HG03280 (cell line): ENCODE measurements at regions not wholly inside any gene's neighbourhood (a gene's known extent, or its start where the extent isn't known, plus 50 kb on each side); places are given as distances from the start of the nearest gene placed in this dataset.
"Not testable (repeated sequence)": the region's sequence is repeated elsewhere in the genome, so short reads cannot be mapped to it uniquely, and the experiment has no call there.

Experiments used
- ATAC-seq: cut with Tn5 transposase; IDR thresholded peaks from one replicate; pipeline ENCODE4 v1.9.1; 2021; ENCODE audit warnings: mild to moderate bottlenecking, moderate library complexity; ENCODE audit not compliant: unreplicated experiment

DNA sequence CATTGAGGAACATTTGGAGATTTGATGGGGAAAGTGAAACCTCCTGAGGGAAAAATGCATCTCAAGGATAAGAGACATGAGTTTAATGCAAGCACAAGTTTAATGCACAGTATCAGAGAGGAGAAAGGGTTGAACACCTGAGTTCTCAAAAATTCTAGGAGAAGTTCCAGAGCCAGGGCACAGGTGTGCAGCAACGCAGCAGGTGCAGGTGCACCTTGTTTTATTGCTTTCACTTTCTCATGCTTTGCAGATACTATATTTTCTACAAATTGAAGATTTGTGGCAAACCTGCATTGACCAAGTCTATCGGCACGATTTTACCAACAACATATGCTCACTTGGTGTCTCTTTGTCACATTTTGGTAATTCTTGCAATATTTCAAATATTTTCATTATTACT, 267.6 kb upstream of the HNRNPA3 start:
- no peak for ATAC-seq

DNA sequence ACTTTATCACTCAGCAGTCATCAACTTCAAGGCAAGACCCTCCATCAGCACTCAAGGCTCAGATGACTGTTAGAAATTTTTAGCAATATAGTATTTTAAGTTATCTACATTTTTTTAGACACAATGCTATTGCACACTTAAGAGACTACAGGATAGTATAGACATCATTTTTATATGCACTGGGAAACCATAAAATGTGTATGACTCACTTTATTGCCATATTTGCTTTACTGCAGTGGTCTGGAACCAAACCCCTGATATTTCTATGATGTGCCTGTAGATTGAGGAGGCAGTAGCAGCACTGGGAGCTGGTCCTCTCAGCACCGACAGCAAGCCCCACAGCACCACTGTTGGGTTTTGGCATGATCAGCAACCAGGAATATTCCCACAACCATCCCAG, 264.8 kb upstream of the HNRNPA3 start:
- no peak for ATAC-seq

- not testable (repeated sequence) for ATAC-seq
Measured at GRCh38 chr2:176951218-176951617, 261.4 kb upstream of the HNRNPA3 start.

DNA sequence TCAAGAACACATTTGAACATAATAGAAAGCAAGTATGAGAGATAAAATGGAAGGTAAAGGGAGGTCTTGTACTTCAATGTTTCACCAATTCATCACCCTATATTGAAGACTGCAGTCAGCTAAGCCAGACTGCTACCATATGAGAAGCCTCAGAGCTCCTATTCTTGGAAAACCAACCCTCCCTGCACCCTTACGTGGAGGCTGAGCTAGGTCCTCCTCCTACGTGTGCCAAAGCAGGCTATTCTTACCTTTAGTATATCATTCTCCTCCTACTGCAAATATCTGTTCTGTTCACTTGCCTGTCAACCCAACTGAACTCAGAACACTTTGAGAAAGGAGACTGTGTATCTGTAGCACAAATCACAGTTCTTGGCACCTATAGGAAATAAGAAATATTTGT, 255.8 kb upstream of the HNRNPA3 start:
- ATAC-seq, result no peak

- ATAC-seq, result no peak
Measured at GRCh38 chr2:176959614-176960013, 253.0 kb upstream of the HNRNPA3 start.

- no peak for ATAC-seq
Measured at GRCh38 chr2:176960061-176960460, 252.5 kb upstream of the HNRNPA3 start.

DNA sequence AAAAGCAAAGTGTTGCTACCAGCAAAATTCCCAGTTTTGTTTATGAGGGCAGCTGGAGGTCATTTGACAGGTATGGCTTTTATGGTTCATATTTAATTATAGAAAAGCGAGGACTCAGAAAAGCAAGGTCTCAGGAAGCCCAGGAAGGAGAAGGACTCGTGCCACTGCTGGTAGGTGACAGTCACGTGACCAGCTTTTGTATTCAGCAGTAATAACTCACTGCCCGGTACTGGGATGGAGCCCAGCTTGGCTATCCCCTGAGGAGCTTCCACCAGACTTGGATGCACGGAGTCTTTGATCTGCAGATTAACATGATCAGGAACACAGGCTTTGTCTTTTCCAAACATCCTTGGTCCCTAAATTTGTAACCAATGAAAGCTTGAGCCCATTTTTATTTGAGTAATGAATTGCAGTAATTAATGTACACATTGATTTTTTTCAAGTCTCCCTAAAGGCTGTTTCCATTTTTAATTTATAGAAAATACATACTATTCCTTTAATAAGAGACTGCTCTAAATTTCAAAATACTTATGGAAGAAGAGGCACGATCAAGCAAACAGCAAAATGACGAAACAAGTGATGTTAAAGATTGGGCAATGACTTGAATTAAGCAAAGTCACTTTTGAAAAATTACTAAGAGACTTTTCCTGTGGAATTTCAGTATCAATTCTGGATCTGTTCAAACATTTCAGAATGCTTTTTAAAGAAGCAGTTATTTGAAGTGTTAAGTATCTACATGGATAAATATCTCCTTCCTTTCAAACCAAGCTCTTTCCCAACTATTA, 251.7 kb upstream of the HNRNPA3 start:
- no peak for ATAC-seq

DNA sequence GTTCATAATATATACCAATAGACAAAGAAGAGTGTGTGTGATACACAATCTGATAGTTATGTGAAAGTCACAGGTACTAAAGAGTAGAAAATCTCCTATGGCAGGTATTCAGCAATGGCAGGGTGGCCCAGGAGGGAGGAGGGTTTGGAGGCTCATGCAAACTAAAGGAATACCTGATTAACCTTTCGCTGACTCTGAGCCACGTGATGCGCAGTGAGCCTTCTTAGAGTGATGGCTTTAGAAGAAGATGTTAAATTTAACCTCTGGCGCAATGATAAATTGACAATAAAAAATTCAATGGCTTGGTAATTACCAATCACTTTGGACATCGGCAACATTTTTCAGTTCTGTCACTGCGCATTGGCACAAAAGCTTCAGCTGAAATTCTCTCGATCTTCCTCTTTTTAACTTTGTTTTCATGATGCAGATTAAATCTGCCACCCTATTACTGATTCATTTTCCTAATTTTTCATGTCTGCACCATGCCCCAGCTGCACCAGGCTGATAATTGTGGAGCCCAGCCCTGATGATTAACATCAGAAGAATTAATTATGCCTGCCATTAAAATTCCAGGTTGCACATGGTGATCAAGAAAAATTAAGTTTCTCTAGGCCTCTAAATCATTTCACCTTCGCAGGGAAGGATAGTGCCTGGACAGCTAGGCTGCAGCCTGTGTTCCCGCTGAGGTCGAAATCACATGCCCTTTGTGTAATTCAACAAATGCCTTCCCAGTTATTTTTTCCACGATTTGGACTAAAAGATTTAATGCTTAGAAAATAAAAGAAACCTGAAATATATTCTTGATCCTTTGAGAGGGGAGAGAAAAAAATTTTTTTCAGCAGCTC, 250.6 kb upstream of the HNRNPA3 start:
- ATAC-seq, result no peak

GRCh38 chr2:176963568-176964287, 248.9 kb upstream of the HNRNPA3 start:
- ATAC-seq, result no peak

DNA sequence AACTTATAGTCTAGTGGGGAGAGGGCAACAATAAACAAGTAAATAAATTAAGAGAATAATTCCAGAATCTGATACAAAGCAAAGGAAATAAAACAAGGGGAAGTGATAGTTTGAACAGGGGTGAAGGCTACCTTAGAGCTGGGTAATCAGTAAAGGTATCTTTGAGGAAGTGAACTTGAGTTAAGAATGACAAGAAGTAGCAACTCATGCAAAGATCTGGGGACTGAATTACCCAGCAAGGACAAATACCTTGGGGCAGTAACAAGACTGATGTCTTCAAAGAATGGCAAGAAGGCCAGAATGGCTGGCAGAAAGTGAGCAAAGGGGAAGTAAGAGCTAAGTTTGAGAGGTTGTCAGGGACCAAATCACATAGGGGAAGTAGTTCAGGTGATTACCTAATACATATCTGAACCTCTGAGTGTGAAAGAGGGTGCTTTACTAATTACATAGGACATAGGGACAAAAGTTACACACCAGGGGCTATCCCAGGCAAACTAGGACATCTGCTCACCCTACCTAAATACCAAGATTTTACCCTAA, 244.6 kb upstream of the HNRNPA3 start:
- ATAC-seq, result no peak

DNA sequence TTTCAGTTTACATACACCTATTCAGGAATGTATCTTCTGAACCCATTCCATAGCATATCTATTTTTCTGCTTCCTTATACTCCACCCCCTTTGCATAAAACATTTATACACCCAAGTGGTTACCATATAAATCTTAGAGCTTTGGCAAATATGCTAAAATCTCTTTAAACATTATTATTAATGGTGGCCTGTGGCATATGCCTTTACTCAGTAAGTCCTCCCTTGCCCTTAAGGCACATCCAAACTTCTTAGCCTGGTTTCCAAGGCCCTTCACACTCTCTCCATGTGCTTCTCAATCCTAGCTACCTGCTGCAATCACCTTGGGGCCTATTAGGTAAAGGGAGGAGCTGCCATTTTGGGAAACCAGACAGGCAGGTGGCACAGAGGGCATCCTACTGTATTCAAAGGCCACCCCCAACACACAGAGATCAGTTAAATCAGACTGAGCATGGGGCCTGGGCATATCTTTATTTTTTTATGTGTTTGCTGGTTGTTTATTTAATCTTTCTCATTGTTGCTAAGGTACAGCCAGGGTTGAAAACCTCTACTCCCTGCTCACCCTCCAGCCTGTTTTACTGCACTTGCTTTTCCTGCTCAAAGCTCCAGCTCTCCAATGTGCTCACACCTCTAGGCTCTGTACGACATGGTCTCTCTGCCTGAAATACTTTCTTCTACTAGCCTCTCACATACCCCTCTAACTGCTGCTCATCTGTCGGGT, 242.8 kb upstream of the HNRNPA3 start:
- ATAC-seq, result no peak

DNA sequence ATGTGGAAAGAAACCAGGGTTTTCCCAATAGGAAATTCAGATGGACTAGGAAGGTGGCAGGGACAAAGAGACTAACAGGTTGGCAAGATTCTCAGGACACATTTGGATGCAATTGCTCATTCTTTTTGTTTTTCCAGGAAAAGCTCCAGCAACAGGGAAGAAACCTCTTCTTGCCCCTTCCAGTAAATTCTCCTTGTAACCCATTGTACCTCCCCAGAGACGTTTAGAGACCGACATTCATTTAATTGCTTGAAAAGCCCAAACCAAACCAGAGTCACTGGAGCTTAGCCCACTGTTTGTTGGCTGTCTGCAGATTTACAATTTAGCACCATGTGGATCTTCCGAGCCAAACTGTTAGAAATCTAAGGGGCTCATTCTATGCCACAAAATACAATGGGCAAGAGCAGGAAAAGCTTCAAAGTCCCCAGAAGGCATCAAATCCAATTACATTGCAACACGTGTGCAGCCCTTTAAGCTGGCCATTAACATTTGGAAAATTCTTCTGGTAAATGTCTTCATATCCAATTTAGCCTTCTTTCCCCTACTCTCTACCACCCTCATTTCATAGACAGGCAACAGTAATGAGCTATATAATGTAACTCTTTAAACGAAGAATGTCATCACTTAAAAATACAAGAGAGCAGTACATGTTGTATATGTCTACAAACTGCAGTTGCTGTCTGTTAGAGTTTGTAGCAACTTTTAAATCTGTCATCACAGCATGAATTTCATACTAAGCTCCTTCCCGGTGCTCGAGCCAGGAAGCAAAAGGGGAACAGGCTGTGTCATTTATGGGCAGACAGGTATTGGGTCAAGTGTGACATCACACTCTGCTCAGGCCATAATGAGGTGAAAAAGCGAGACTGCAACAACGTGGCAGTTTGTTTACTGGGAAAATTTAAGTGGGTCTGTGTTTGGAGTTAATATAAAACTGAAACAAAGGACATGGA, 235.6 kb upstream of the HNRNPA3 start:
- no peak for ATAC-seq

DNA sequence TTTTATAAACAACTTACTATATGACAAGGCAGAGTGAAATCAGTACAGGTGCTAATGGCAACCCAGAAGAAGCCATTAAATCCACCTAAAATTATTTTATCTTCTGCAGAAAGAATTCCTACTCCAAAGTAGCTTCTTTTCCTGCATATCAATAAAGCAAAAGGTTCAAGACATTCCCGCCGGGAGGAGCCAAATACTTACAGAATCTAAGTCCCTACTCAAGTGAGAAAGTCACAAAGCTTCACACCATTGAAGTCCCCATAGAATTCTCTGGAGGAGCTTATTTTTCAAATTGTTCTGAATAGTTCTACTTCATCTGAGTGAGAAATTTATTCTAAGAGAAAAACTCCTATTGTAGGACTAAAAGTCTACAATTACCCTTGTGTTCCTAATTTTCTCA, 233.7 kb upstream of the HNRNPA3 start:
- no peak for ATAC-seq

GRCh38 chr2:176979981-176980710, 232.4 kb upstream of the HNRNPA3 start:
- ATAC-seq, result no peak

GRCh38 chr2:176984987-176985386, 227.6 kb upstream of the HNRNPA3 start:
- no peak for ATAC-seq

- ATAC-seq, result no peak
Measured at GRCh38 chr2:176985871-176986270, 226.7 kb upstream of the HNRNPA3 start.

GRCh38 chr2:176986487-176986886, 226.1 kb upstream of the HNRNPA3 start:
- ATAC-seq, result no peak

DNA sequence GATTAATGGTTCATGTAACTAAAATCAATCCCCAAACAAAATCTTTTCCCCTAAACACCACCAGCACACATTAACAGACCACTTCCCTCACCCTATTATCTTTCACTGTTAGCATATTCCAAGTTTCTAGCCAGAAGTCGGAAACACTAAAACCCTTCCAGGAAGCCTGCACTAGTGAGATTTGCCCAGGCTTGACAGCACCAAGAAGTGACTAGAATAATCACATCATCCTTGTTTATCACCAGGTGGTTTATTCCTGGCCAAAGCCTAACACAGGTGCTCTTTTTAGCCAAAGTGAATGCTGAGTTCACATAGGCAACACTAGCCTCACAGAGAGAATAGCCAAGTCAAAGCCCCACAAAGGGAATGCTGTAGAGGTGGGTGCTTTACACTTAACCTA, 221.2 kb upstream of the HNRNPA3 start:
- no peak for ATAC-seq
